HepG2 (cell line): ENCODE measurements at regions not wholly inside any gene's neighbourhood (a gene's known extent, or its start where the extent isn't known, plus 50 kb on each side); places are given as distances from the start of the nearest gene placed in this dataset.
"Not testable (repeated sequence)": the region's sequence is repeated elsewhere in the genome, so short reads cannot be mapped to it uniquely, and the experiment has no call there.

ENCODE experiments used
- CTCF ChIP-seq: sonication (generic); formaldehyde crosslinking; IDR thresholded peaks from 2 replicates; pipeline ENCODE4 v1.5.0; 2020; ENCODE audit warnings: mild to moderate bottlenecking, missing genetic modification reagents, moderate library complexity
- DMAP1 ChIP-seq: IDR thresholded peaks from 2 replicates; pipeline ENCODE4 v1.6.1; 2016
- DPF2 ChIP-seq: sonication (generic); formaldehyde crosslinking; IDR thresholded peaks from 2 replicates; pipeline ENCODE4 v1.4.0; 2020; ENCODE audit warnings: mild to moderate bottlenecking, low read depth, missing genetic modification reagents, borderline replicate concordance
- FOXM1 ChIP-seq: sonication (generic); formaldehyde crosslinking; IDR thresholded peaks from 2 replicates; pipeline ENCODE4 v1.5.0; 2020; ENCODE audit warnings: missing genetic modification reagents
- TCF7L2 ChIP-seq: IDR thresholded peaks from 2 replicates; pipeline ENCODE4 v1.6.1; 2011; ENCODE audit warnings: mild to moderate bottlenecking, low read depth, low read length, moderate library complexity
- WIZ ChIP-seq: sonication (generic); formaldehyde crosslinking; IDR thresholded peaks from 2 replicates; pipeline ENCODE4 v1.5.1; 2020; ENCODE audit warnings: mild to moderate bottlenecking, missing genetic modification reagents
- ZBTB2 ChIP-seq: sonication (generic); formaldehyde crosslinking; IDR thresholded peaks from 2 replicates; pipeline ENCODE4 v1.8.0; 2022; ENCODE audit warnings: low read depth, missing genetic modification reagents
- ZNF619 ChIP-seq: sonication (generic); formaldehyde crosslinking; IDR thresholded peaks from 2 replicates; pipeline ENCODE4 v1.4.0; 2020; ENCODE audit warnings: mild to moderate bottlenecking, missing genetic modification reagents
- ZNF780A ChIP-seq: sonication (generic); formaldehyde crosslinking; IDR thresholded peaks from 2 replicates; pipeline ENCODE4 v1.8.0; 2022; ENCODE audit warnings: mild to moderate bottlenecking, missing genetic modification reagents, moderate library complexity
- TF ChIP-seq, protein P1 (sequence below): sonication (generic); IDR thresholded peaks from 2 replicates; pipeline ENCODE4 v1.6.1; 2016; ENCODE audit warnings: low read depth, borderline replicate concordance
- TF ChIP-seq, protein P2 (sequence below): sonication (generic); formaldehyde crosslinking; IDR thresholded peaks from 2 replicates; pipeline ENCODE4 v1.4.0; 2020; ENCODE audit warnings: missing genetic modification reagents
- TF ChIP-seq, protein P3 (sequence below): sonication (generic); formaldehyde crosslinking; IDR thresholded peaks from 2 replicates; pipeline ENCODE4 v1.8.0; 2022; ENCODE audit warnings: mild to moderate bottlenecking, missing genetic modification reagents; ENCODE audit not compliant: insufficient replicate concordance
- TF ChIP-seq, protein P4 (sequence below), 2 experiments: IDR thresholded peaks; 2 replicates each; pipeline ENCODE4 v1.6.1; 2011 to 2012; ENCODE audit warnings: low read length in 2 of 2, borderline replicate concordance in 1 of 2, low read depth in 1 of 2, mild to moderate bottlenecking in 1 of 2, moderate library complexity in 1 of 2

GRCh38 chr1:221997012-221997411 lies 255.1 kb upstream of the DUSP10 start:
- TF ChIP-seq, protein P1, sequence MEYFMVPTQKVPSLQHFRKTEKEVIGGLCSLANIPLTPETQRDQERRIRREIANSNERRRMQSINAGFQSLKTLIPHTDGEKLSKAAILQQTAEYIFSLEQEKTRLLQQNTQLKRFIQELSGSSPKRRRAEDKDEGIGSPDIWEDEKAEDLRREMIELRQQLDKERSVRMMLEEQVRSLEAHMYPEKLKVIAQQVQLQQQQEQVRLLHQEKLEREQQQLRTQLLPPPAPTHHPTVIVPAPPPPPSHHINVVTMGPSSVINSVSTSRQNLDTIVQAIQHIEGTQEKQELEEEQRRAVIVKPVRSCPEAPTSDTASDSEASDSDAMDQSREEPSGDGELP = not testable (repeated sequence)
- not testable (repeated sequence) for TF ChIP-seq CTCF (CRISPR knock-in tag); WIZ (CRISPR knock-in tag); ZNF780A (CRISPR knock-in tag); DPF2 (CRISPR knock-in tag); FOXM1 (CRISPR knock-in tag); ZNF619 (CRISPR knock-in tag); TCF7L2; DMAP1 (CRISPR knock-in tag); ZBTB2 (CRISPR knock-in tag)
- TF ChIP-seq, protein P2, sequence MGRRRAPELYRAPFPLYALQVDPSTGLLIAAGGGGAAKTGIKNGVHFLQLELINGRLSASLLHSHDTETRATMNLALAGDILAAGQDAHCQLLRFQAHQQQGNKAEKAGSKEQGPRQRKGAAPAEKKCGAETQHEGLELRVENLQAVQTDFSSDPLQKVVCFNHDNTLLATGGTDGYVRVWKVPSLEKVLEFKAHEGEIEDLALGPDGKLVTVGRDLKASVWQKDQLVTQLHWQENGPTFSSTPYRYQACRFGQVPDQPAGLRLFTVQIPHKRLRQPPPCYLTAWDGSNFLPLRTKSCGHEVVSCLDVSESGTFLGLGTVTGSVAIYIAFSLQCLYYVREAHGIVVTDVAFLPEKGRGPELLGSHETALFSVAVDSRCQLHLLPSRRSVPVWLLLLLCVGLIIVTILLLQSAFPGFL (CRISPR knock-in tag) = not testable (repeated sequence)
- TF ChIP-seq, protein P3, sequence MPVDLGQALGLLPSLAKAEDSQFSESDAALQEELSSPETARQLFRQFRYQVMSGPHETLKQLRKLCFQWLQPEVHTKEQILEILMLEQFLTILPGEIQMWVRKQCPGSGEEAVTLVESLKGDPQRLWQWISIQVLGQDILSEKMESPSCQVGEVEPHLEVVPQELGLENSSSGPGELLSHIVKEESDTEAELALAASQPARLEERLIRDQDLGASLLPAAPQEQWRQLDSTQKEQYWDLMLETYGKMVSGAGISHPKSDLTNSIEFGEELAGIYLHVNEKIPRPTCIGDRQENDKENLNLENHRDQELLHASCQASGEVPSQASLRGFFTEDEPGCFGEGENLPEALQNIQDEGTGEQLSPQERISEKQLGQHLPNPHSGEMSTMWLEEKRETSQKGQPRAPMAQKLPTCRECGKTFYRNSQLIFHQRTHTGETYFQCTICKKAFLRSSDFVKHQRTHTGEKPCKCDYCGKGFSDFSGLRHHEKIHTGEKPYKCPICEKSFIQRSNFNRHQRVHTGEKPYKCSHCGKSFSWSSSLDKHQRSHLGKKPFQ (CRISPR knock-in tag) = not testable (repeated sequence)
- TF ChIP-seq, protein P4, sequence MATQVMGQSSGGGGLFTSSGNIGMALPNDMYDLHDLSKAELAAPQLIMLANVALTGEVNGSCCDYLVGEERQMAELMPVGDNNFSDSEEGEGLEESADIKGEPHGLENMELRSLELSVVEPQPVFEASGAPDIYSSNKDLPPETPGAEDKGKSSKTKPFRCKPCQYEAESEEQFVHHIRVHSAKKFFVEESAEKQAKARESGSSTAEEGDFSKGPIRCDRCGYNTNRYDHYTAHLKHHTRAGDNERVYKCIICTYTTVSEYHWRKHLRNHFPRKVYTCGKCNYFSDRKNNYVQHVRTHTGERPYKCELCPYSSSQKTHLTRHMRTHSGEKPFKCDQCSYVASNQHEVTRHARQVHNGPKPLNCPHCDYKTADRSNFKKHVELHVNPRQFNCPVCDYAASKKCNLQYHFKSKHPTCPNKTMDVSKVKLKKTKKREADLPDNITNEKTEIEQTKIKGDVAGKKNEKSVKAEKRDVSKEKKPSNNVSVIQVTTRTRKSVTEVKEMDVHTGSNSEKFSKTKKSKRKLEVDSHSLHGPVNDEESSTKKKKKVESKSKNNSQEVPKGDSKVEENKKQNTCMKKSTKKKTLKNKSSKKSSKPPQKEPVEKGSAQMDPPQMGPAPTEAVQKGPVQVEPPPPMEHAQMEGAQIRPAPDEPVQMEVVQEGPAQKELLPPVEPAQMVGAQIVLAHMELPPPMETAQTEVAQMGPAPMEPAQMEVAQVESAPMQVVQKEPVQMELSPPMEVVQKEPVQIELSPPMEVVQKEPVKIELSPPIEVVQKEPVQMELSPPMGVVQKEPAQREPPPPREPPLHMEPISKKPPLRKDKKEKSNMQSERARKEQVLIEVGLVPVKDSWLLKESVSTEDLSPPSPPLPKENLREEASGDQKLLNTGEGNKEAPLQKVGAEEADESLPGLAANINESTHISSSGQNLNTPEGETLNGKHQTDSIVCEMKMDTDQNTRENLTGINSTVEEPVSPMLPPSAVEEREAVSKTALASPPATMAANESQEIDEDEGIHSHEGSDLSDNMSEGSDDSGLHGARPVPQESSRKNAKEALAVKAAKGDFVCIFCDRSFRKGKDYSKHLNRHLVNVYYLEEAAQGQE (IDR thresholded peaks at IDR 0.05; ENCODE audit: borderline replicate concordance in 1 of 2, low read depth in 1 of 2, low read length in 2 of 2) = not testable (repeated sequence)
